Activated B cell treated with CpG ODN at 0.5 μM for 24 hours (primary cell): ENCODE measurements at regions not wholly inside any gene's neighbourhood (a gene's known extent, or its start where the extent isn't known, plus 50 kb on each side); places are given as distances from the start of the nearest gene placed in this dataset.

ENCODE experiments used
- ATAC-seq: fragments of 200-7000 bp; cut with Tn5 transposase; one replicate; pipeline ENCODE4 v1.10.0; 2021; ENCODE audit warnings: low read depth, mild to moderate bottlenecking, moderate library complexity
- CTCF ChIA-PET: fragments of 350-600 bp; sonication (Branson Sonifier 250); formaldehyde crosslinking; loops from one replicate; lab custom pipeline; 2021; ENCODE audit warnings: antibody characterized with exemption; lab: Charles Lee
- POLR2A ChIA-PET: fragments of 350-600 bp; sonication (Branson Sonifier 250); formaldehyde crosslinking; loops from one replicate; lab custom pipeline; 2021; ENCODE audit warnings: antibody characterized with exemption; lab: Charles Lee
- DNase-seq: peaks from one replicate; pipeline ENCODE4 v3.0.0; 2022
- H3K27ac Mint-ChIP-seq: one replicate; pipeline ENCODE4 v1.8.0; 2020; ENCODE audit warnings: mixed read lengths
- H3K27me3 Mint-ChIP-seq: one replicate; pipeline ENCODE4 v1.8.0; 2021; ENCODE audit warnings: mixed read lengths
- H3K36me3 Mint-ChIP-seq: one replicate; pipeline ENCODE4 v1.8.0; 2021; ENCODE audit warnings: low read depth, mixed read lengths
- H3K4me1 Mint-ChIP-seq: one replicate; pipeline ENCODE4 v1.8.0; 2021; ENCODE audit warnings: mixed read lengths
- H3K4me3 Mint-ChIP-seq: one replicate; pipeline ENCODE4 v1.8.0; 2020; ENCODE audit warnings: mild to moderate bottlenecking, mixed read lengths
- H3K9me3 Mint-ChIP-seq: one replicate; pipeline ENCODE4 v1.8.0; 2020; ENCODE audit warnings: mixed read lengths
- intact Hi-C: fragments of 100-400 bp; cut with micrococcal nuclease; formaldehyde crosslinking; loops from one replicate; pipeline ENCODE4 v1.15.1; 2024
- TF ChIP-seq, protein P1 (sequence below): fragments of 200-600 bp; IDR thresholded peaks from one replicate; pipeline ENCODE4 v1.8.0; 2022; ENCODE audit warnings: antibody characterized with exemption, mild to moderate bottlenecking

DNA sequence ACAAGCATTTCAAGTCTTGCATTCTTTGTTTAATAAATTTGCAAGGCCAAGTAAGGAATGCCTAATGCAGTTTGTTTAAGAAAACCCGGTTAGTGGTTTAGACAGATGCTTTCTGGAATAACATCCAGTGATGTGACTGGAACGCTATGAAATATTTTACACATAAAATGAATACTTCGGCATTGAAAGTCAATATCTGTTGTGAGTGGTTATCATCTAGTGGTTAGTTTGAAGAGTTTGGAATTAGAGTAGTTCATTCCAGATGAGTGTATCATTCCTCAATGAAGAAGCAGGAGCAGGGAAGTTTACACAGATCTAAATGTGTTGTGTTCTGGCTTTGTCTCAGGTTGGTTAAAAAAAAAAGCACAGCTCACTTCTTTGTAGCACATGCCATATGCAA is 608.0 kb upstream of the PIK3C3 start:
- H3K4me1 Mint-ChIP-seq: no peaks in the 10 kb centered on the region
- DNase-seq (no peak), ATAC-seq (no peak)
- no peak overlapping the region for H3K4me3 Mint-ChIP-seq
- intact Hi-C loops: no loop called here
- ChIA-PET CTCF (no interaction called here), POLR2A (no interaction called here)
- H3K9me3 Mint-ChIP-seq: peaks cover 5% of the 10 kb centered on the region
- TF ChIP-seq, protein P1, sequence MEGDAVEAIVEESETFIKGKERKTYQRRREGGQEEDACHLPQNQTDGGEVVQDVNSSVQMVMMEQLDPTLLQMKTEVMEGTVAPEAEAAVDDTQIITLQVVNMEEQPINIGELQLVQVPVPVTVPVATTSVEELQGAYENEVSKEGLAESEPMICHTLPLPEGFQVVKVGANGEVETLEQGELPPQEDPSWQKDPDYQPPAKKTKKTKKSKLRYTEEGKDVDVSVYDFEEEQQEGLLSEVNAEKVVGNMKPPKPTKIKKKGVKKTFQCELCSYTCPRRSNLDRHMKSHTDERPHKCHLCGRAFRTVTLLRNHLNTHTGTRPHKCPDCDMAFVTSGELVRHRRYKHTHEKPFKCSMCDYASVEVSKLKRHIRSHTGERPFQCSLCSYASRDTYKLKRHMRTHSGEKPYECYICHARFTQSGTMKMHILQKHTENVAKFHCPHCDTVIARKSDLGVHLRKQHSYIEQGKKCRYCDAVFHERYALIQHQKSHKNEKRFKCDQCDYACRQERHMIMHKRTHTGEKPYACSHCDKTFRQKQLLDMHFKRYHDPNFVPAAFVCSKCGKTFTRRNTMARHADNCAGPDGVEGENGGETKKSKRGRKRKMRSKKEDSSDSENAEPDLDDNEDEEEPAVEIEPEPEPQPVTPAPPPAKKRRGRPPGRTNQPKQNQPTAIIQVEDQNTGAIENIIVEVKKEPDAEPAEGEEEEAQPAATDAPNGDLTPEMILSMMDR: no peak
- no peak overlapping the region for H3K27ac Mint-ChIP-seq
- H3K27me3 Mint-ChIP-seq: no peaks in the 10 kb centered on the region
- no peaks in the 10 kb centered on the region for H3K36me3 Mint-ChIP-seq

DNA sequence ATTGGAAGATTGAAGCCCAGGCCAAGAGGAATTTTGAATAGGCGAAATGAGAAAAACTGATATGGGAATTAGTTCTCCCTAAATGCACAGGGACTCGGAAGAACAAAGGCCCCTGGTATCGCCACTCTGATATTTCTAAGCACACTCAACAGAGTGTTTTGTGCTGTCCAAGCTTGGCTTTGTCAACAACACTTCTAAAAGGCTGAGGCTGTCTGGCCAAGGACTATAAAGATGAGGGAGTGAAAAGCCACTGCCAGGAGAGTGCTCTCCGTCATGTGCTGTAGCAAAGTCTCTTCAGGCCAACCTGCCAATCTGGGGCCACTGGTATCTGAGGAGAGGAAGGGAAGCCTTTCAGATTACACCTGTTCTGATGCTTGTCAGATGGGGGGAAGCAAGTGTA is 611.2 kb upstream of the PIK3C3 start:
- ATAC-seq (no peak), DNase-seq (no peak)
- Mint-ChIP-seq H3K36me3 (no peaks in the 10 kb centered on the region), H3K4me3 (no peak overlapping the region), H3K27ac (no peak overlapping the region), H3K9me3 (peaks cover 7% of the 10 kb centered on the region), H3K27me3 (no peaks in the 10 kb centered on the region), H3K4me1 (no peaks in the 10 kb centered on the region)
- TF ChIP-seq, protein P1: no peak
- intact Hi-C loops: no loop called here
- POLR2A ChIA-PET: no interaction called here
- CTCF ChIA-PET: no interaction called here

DNA sequence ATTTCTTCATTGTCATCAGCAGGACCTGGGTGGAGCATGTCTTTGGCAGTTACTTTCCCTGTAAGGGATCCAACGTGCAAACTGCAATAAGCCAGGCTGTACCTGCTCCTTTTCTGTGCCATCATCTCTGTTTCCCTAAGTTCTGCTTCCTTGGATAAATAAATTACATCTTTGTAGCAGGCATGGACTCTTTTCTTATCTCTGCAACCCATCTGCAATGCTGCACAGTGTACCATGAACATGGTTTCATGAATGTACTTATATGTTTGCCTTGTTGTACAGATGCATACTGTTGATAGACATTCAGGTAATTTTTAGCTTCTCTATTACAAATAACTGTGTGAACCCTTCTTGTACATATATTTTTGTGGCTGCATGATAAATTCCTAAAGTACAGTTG is 616.7 kb upstream of the PIK3C3 start:
- intact Hi-C loops: no loop called here
- Mint-ChIP-seq H3K36me3 (no peaks in the 10 kb centered on the region), H3K9me3 (peaks cover 5% of the 10 kb centered on the region), H3K4me1 (no peaks in the 10 kb centered on the region), H3K27ac (no peak overlapping the region), H3K4me3 (no peak overlapping the region), H3K27me3 (no peaks in the 10 kb centered on the region)
- DNase-seq (no peak), ATAC-seq (no peak)
- ChIA-PET POLR2A (no interaction called here), CTCF (no interaction called here)
- TF ChIP-seq, protein P1: no peak

DNA sequence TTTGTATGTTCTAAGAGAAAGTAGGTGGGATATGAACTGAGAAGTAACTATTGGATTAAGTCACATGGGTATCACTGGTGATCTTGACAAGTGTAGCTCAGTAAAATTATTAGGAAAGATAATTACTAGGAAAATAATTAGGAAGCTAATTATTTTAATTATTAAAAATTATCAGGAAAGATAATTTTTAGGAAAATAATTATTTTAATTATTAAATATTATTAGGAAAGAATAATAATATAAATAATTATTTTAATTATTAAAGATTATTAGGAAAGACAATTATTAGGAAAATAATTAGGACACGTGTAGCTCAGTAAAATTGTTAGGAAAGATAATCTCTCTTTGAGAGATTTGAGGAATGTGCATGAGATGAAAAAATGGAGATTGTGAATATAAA is 623.4 kb upstream of the PIK3C3 start:
- Mint-ChIP-seq H3K4me1 (no peaks in the 10 kb centered on the region), H3K27me3 (no peaks in the 10 kb centered on the region), H3K36me3 (no peaks in the 10 kb centered on the region), H3K27ac (no peak overlapping the region), H3K4me3 (no peak overlapping the region), H3K9me3 (peaks cover 9% of the 10 kb centered on the region)
- ChIA-PET CTCF (no interaction called here), POLR2A (no interaction called here)
- intact Hi-C loops: no loop called here
- ATAC-seq (no peak), DNase-seq (no peak)
- TF ChIP-seq, protein P1: no peak

DNA sequence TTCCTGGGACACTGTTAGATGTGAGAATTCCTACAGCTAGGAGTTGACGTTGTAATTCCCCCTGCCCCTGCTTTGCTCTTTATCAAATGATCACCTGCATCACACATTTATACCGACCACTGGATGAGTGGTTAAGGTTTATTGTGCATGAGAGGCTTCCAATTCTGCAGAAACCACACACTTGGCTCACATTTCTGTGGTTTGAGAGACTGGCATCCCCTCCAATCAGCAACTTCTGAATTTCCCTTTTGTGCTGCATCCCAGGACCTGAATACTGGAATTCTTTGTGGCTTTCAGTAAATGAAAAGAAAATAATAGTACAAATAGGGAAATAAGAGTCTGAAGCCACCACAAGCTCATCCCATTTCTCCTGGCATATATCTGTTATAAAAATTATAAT is 628.7 kb upstream of the PIK3C3 start:
- H3K9me3 Mint-ChIP-seq: peaks cover 10% of the 10 kb centered on the region
- H3K27ac Mint-ChIP-seq: no peak overlapping the region
- no peaks in the 10 kb centered on the region for H3K27me3 Mint-ChIP-seq
- H3K36me3 Mint-ChIP-seq: no peaks in the 10 kb centered on the region
- no peak for ATAC-seq
- H3K4me3 Mint-ChIP-seq: no peak overlapping the region
- TF ChIP-seq, protein P1: no peak
- no peaks in the 10 kb centered on the region for H3K4me1 Mint-ChIP-seq
- intact Hi-C loops: no loop called here
- ChIA-PET POLR2A (no interaction called here), CTCF (no interaction called here)
- no peak for DNase-seq
